GDM1 (cell line): ENCODE measurements at regions not wholly inside any gene's neighbourhood (a gene's known extent, or its start where the extent isn't known, plus 50 kb on each side); places are given as distances from the start of the nearest gene placed in this dataset.

Experiments used
- DNase-seq: peaks from one replicate; lab custom pipeline; 2025; lab: John Stamatoyannopoulos, UW

DNA sequence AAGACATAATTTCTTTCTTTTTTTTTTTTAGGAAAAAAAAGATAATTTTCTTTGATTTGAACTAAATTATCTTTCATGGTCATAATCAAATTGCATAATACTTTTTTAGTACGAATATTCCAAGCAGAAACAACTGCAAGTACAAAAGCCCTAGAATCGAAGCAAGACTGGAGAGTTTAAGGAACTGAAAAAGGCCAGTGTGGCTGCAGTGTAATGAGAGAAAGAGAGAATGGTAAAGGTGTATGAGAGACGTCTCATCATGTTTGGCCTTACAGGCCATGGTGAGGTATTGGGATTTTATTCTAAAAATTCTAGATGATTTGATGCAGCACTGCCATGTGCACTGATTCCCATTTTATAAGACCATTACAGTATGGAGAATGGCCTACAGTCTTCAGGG lies 180.9 kb downstream of the SUCNR1 start:
- DNase-seq, result no peak

DNA sequence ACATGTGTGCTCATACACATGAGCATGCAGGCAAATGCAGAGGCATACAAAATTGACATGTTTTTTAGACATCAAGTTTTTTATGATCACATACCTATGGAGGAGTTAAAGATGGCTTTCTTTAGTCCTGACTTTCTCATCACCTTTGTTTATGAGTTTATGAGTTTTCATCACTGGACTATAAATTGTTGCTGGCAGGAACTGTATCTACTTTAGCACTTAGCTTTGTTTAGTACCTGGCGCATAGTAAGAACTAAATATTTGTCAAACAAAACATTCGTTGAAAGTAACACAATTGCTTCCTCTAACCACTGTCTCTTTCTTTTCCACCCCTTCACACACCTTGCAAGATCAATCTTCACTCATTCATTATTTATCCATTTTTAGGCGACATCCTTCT lies 182.6 kb downstream of the SUCNR1 start:
- DNase-seq, result no peak

DNA sequence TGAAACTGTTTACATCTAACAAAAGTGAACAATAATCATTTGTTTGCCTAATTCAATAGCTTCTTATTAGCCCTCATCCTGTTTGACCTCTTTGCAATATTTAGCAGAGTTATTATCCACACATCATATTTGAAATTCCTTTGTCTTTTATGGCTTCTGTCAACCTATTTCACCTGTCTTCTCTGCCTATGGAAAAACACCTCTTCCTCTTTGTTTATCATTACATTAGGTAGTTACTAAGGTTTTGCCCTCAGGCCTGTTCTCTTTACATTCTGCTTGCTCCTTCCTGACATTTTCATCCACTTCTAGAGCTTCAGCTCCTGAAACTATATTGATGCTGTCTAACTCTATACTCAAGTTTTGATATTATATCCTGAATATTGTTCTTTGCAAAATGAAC lies 183.0 kb downstream of the SUCNR1 start:
- no peak for DNase-seq

DNA sequence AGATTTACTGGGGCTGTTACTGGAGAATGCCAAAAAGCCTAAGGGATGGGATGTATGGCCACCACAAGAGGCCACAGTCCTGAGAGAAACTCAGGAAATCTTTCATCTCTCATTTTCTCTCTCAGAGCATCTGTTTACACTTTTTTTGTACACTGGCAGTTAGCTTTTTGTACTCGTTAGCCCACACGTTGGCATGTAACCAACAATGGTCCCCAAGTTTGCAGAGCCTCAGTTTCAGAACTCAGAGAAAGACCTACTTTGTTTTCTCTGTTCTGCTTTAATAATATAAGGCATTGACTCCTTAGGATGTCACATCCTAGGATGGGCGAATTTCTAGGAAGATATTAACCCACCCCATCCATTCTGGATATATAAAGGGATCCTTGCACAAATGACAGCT lies 183.5 kb downstream of the SUCNR1 start:
- DNase-seq, result no peak

DNA sequence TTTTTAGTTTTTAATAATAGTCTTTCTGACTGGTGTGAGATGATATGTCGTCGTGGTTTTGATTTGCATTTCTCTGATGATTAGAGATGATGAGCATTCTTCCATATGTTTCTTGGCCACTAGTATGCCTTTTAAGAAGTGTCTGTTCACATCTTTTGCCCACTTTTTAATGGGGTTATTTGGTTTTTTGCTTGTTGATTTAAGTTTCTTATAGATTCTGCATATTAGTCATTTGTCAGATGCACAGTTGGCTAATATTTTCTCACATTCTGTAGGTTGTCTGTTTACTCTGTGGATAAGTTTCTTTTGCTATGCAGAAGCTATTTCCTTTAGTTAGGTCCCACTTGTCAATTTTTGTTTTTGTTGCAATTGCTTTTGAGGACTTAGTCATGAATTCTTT lies 185.4 kb downstream of the SUCNR1 start:
- DNase-seq, result no peak

DNA sequence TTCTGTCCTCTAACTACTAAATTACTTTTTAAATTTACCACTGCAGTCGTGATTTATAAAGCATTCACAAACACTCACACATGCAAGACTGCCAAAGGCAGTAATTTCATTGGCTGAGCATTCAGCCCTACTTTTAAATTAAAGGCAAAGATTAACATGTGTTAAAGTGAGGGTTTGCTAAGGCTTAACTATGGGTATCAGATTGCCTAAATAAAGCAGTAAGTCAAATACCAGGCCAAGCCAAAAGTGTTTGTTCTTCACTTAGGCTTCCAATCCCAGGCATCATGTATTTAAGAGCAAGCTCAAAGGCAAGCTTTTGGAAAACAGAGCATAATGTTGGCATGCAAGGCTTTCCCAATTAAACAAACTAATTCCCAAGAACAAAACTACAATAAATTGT lies 187.3 kb downstream of the SUCNR1 start:
- no peak for DNase-seq

DNA sequence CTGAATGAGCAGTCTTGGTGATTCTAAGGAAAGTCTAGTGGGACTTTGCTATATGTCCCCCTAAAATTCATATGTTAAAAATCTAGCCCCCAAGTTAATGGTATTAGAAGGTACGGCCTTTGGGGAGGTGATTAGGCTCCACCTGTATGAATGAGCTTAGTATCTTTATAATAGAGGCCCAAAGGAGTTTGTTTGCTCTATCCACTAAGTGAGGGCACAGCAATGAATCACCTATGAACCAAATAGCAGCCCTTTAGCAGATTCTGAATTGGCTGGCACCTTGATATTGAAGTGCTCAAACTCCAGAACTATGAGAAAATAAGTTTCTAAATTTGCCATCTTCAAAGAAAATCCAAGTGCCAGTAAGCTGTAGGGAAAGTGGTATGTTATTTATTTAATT lies 187.9 kb downstream of the SUCNR1 start:
- DNase-seq, result no peak

DNA sequence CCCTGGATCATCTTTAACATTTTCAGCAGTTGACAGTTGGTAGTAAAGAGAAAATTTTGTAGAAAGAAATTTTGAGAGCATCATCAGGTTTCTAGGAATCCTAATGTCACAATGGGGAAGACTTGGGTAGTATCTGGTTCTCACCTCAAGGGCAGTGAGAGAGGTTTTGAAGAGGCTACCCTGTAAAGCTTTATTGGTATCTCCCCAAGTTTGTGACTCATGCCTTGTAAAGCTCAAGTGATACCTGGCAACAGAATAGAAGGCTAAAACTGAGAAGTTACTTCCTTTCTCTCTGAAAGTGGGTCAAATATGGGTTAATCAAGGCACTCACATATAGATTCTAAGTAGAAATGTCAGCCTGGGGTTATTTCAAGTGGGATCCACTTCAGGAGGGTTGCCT lies 196.4 kb downstream of the SUCNR1 start:
- DNase-seq, result no peak

DNA sequence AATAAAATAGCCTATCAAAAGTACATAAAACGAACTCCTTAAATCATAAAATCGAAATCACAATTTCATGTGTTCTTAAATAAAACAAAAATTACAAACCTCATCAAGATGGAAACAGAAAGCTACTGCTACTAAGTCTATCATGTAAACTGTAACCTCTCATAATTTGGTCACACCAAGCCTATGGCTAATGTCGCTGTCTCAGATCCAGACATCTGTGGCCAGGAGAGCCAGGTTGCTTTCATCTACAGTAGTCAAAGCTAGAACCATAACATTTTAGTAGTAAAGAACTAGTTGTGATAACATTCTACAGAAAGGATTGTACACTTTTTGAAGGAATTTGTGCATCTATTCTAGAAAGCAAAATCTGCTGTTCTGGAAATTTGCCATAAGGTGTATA lies 197.4 kb upstream of the MBNL1 start:
- no peak for DNase-seq

DNA sequence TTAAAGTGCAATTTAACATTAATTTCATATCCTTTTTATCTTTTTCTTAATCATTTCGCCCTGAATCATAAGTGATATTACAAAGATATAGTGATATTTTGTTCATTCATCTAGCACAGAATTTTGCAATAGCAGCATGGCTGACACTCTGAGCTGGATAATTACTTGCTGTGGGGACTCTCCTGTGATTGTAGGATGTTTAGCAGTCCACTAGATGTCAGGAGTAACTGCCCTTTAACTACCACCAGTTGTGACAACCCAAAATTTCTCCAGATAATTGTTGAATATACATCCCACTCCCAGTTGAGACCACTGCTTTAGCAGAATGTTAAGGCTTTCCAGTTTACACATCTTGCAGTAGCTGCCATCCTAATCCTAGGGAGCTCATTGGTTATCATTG lies 196.8 kb upstream of the MBNL1 start:
- peak; percentile 44 for DNase-seq

DNA sequence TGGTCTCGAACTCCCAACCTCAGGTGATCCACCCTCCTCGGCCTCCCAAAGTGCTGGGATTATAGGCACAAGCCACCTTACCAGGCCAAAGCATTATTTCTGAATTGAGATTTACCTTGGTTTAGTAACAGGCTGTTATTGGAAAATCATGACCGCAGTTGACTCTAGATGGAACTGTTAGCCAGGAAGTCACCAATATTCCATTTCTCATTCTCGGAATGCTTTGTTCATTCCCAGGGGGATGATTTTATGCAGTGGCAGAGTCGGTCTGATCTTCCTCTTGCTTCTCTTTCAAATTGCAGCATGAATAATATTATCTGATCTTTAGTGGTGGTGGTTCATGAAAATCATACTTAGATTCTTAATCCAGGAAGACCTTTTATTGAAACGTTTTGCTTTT lies 195.5 kb upstream of the MBNL1 start:
- no peak for DNase-seq

DNA sequence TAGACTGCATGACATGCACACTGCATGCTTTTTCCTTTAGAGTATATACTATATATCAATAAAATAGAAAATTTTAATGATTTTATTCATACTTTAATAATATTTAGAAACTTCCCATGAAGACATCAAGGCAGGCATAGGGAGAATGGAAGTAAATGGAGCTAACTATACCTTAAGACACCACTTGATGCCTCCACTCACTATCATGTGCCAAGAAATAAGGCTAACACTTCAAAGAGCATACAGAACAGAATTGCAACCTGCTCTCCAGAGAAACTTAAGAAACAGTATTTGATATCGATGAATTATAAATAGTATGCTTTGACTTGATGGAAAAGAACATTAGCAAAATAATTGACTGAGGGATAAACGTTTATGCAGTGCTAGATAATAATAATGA lies 192.6 kb upstream of the MBNL1 start:
- DNase-seq, result no peak

DNA sequence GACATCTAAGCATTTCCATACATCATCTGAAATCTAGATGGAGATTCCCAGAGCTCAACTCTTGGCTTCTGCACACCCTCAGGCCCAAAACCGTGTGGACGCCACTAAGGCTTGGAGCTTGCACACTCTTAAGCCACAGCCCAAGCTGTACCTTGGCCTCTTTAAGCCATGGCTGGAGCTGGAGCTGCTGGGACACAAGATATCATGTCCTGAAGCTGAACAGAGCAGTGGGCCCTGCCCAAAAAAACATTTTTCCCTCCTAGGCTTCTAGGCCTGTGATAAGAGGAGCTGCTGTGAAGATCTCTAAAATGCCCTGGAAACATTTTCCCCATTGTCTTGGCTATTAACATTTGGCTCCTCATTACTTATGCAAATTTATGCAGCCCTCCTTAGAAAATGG lies 188.7 kb upstream of the MBNL1 start:
- DNase-seq, result no peak

DNA sequence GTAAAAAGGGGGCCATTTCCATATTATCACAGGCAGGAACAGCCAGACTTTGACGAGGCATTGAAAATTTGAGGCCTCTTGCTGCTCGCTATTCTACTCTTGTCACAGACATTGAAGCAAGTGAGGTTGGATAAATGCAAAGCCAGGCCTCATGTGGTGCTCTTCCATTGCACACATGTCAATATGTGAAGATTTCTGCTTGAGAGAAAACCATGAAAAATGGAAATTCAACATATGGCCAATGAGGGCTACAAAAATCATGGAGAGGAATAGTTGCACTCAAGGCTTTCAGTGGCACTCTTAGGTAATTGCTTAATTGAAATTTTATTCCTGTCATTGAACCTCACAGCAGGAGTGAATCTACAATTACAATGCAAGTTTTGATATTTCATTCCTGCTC lies 185.6 kb upstream of the MBNL1 start:
- no peak for DNase-seq

DNA sequence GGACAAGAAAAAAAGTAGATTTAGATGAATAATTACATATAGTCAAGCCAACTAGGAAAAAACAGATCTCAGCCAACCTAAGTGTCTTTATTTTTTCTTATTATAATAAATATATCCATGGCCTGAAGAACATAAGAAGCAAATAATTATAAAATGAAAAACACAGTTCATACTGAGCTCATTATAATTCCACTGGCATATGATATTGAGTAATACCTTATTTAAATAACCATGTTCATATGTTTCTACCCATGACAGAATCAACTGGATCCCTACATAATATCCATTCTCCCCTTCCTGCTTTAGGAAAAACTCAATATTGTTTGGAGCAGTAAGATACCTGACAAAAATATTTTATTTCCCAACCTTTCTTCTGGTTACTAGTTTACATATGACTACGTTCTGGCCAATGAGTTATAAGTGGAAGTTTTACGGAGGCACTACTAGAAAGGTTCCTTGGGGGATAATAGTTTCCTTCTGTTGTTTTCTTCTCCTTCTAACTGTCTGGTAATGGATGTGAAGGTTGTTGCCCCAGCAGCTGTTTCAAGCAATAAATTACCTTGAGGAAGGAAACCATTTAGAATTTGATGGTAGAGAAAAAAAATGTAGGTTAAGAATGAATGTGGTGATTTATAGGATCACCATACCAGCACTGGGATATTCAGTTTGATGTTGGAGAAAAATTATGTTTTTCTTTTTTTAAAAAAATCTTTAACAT lies 184.1 kb upstream of the MBNL1 start:
- DNase-seq, result no peak

DNA sequence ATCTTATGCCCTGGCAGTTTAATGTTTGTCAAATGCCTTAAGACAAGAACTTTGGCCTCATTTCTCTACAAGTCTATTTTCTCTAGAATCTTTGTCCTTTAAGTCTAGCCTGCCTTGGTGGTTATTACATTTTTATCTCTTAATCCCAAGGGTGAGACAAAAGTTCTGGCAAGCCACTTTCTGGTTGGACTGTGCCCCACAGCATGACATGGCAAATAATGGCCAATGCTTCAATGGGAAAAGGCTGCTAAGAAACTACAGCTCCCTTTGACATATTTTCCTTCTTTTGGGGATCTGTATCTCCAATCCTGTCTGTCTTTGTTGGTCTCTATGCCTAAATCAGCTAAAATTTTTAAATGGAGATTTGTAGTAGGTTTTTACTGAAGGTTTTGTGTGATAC lies 181.6 kb upstream of the MBNL1 start:
- no peak for DNase-seq

DNA sequence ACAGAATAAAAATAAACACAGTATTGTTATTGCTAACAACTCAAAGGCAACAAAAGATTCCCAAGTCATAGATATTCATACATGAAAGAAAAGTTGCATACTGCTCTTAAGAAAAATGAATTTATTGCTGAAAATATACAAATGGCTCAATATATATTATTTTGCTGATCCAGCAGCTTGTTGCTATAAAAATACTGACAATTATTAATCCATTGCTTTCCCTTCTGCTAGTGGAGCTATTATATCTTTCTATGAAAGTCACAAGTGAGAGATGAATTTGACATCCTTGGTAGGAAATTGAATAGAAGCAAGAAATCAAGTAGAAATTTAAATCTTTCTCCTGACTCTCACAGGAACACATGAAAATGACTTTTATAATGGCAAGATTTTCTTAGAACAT lies 179.2 kb upstream of the MBNL1 start:
- DNase-seq, result no peak

DNA sequence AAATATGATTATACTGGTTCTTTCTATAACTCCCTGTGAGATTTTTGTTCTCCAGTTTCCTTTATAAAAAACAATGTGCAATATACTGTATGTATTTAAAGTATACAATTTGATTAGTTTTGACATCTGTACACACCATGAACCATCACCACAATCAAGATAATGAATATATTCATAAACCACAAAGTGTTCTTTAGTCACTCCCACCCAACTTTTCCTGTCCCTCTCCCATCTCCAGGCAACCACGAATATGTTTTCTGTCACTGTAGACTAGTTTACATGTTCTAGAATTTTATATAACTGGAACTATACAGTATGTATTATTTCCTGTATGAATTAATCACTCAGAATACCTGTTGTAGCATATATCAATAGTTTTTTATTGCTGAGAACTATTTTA lies 177.0 kb upstream of the MBNL1 start:
- DNase-seq, result no peak

DNA sequence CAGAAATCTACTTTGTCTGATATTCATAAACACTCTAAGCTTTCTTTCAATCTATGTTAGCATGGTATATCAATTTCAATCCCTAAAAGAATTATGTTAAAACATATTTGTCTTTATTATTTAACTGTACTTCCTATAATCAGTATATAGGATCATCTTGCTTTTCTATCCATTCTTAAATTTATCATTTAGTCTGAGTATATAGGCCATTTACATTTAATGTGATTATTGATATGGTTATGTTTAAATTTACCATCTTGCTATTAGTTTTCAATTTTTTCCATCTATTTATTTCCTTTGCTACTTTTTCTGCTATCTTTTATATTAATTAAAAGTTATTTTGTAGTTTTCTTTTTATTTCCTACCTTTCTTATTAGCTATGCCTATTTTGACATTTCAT lies 174.8 kb upstream of the MBNL1 start:
- no peak for DNase-seq

DNA sequence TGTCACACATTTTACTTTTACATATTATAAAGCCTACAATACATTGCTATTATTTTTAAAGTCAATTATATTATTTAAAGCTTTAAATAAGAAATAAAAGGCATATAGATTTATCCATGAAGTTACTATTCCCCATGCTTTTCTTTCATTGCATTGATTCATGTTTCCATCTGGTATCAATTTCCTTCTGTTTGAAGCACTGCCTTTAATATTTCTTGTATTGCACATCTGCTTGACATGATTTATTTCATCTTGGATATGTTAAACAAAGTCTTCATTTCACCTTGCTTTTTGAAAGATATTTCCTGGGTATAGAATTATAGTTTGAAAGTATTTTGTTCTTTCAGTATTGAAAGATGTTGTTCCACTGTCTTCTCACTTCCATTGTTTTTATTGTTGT lies 174.3 kb upstream of the MBNL1 start:
- DNase-seq, result no peak

DNA sequence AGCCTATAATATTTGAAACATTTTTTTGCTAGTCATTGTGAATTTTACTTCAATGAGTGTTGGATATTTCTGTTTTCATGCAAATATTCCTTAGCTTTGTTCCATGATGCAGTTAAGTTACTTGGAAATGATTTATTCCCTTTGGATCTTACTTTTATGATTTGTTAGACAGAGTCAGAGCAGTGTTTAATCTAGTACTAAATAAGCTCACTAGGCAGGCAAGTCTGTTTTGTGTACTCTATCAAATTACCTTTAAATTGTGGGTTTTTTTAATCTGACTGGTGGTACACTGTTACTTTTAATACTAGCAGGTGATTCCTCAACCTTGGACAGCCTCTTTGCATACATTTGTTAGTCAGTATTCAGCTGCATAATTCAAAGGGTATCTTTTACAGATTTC lies 173.3 kb upstream of the MBNL1 start:
- no peak for DNase-seq

DNA sequence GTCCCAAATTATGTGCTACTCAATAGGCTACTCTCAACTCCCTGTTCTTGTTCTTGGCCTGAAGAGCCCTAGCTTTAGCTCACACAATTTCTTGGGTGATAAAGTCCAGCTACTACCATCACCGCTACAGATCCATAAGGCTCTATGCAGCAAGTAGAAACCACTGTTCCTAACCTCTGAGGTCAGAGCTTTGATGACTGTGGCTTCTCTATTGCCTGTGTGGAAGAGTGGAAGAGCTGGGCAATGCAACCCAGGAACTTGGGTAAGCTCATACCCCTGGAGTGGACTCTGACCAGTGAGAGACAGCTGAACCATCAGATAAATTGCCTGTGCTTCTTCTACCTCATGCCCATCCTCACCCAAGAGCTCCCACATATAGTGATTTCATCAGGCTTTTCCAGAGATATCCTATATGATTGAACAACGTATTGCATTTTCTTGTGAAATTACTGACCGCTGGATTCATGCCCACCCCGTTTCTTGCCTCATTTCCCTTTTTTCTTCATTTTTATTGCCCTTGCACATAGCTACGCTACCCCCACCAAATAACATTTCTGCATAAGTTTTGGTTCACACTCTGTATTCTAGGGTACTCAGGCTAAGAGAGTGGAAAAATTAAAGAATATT lies 172.3 kb upstream of the MBNL1 start:
- no peak for DNase-seq

DNA sequence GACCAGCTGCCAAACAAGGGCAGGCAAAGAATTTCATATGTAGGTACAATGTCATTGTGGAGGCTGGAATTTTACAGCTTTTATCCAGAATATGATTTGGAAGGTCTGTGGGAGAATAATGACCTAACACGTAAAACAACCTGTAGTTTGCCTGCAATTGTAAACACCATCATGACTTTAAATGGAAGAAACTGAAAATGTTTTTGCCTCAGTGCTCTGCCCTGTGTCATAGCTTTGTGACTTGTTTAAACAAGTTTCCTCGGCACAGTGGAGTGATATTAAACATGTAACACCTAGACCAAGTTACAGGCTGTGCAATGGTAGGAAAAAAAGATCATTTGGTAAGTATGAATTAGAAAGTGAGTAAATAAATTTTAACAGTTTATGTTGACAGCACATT lies 171.6 kb upstream of the MBNL1 start:
- DNase-seq, result no peak

DNA sequence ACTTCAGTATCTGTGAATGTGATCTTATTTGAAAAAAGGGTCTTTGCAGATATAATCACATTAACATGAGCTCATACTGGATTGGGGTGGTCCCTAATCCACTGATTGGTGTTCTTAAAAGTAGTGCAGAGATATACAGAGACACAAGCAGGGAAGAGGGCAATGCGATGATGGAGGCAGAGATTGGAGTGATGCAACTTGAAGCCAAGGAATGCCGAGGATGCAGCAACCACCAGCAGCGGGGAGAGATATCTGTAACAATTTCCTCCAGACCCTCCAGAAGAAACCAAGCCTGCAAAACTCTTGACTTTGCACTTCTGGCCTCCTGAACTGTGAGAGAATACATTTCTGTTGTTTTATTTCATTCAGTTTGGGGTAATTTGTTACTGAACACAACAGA lies 171.0 kb upstream of the MBNL1 start:
- DNase-seq, result no peak
